NCI-H2107 treated with DMSO at 0.1 percent for 48 hours (cell line): ENCODE measurements at regions not wholly inside any gene's neighbourhood (a gene's known extent, or its start where the extent isn't known, plus 50 kb on each side); places are given as distances from the start of the nearest gene placed in this dataset.
"Not testable (repeated sequence)": the region's sequence is repeated elsewhere in the genome, so short reads cannot be mapped to it uniquely, and the experiment has no call there.

ENCODE experiments used
- DNase-seq: peaks from one replicate; lab custom pipeline; 2025; ENCODE audit not compliant: unreplicated experiment; lab: John Stamatoyannopoulos, UW

DNA sequence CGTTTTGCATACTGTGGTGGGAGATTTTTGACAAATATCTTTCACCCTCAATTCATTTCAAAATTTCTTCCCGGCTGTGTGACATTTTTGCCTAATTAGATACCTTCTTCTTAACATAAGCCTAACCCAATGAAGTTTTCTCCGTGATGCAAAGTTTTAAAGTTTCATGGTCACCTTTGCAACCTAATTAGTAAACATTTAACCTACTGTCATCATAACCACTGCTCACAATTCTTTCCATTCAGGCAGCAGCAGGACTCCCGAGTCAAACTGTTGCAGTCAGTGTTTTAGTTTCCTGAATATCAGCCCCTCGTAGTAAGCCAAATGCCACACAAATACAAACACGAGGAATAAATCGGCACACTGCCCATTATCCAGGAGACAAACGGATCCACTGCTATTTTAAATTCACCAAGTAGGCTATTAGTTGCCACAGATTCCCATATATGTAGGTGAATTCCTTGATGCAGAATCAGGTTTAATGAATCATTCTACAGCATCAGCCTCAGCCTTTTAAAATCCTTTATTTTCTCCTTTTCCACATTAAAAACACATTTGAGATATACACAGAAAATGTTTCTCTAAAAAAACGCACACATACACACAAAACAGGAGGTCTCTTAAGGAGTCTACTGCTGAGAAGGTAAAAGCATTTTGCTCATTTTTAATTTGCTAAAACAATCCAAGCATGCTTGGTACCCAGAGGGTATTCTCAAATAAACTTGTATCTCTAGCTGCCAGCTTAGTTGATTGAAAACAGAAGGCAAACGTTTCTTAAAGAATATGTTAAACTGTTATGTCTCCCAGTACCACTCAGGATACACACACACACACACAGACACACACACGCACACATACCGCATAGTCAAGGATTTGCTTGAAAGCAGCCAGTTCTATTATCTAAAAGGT lies 106.5 kb upstream of the KCTD1 start:
- DNase-seq, result no peak

DNA sequence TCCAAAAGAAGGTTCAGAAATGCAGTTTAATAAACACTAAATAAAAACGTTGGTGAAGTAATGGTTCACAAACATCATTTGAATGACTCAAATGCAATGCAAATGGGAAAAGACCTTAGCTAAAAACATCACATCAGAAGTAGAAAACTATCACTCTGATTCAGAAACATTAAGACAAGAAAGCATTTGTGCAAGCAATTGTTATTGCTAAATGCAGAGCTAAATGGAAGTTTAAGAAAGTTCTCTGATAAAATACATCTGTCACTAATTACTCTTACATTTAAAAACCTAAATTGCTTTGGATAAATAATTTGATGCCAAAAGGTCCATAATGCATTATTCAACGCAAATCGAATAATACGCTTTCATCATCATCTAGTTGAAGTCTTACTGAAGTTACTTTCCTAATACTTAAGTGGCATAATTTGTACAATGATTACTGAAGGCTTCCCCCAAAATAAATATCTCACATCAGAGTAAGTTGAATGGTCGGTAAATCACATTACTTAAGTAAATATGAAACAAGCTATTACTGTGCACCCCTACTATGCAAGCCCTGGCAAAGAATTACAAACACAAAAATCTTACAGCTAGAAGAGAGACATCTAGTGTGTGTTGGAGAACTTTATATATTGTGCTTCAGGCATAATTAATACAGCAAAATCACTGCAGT lies 105.7 kb upstream of the KCTD1 start:
- DNase-seq, result no peak

DNA sequence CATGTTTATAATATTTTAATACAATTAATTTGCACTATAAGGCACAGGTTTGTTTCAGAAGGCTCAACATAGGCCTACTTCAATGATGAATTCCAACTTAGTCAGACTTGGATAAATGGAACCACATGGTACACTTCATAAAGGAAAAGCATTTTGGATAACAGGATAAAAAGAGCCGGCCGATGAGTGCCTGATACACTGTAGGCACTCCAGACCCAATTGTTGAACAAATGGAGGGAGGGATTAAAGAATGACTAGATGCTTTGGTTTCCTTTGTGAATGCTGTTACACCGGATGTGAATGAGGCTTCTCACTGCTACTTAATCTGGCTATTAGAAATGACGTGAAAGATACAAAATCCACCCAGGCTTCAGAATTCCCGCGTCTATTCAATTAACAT lies 104.1 kb upstream of the KCTD1 start:
- no peak for DNase-seq

DNA sequence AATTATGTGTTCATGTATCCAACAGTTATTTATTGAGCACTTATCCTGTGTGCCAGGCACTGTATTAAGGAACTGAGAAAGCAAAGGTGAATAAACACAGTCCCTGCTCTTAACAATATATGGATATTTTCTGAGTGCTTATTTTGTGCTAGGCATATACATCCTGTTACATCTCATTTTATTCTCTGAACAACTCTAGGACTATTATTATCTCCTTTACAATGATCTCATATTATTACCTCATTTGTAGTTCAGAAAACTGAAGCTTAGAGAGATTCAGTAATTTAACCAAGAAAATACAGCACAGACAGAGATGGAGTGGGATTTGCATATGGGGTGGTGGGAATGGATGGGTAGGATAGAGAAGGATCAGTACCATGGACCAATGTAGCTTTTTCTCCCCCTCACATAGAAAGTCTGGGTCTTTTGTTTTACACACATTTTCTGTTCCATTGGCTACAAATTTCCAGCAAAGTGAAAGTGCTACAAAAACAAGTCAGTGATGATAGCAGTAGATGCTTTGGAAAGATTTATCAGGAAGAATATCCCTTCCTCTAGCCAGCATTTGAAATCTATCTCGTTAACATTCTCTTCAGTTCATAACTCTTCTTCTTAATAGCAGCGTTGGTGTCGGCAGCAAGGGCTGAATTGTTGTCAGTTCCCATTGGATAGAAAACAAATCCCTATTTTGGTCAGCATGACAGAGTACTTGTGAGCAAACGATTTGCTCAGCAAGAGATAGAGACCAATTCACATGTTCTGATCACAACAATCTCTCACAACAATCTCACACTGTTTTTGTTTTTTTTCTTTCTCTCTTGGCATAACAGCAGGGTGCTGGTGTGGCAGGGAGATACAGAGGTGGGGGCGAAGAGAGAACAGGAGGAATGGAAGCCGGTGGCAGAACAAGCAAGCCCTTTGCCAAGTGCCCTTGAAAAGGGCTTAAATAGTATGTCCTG lies 102.2 kb upstream of the KCTD1 start:
- no peak for DNase-seq

DNA sequence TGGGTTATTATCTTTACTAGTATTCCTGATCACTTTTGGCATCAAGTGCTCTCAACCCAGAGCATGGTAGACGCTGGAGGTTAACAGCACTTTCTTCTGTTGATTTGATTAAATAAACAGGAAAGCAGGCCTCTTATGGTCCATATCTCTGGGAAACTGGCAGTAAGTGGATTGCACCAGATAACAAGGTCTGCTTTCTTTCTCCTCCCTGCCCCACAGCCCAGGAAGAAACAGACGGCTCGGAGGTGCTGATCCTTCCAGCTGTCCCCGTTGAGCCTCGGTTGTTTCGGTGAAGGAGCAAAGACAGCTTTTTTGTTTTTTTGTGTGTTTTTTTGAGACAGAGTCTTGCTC lies 100.8 kb upstream of the KCTD1 start:
- no peak for DNase-seq

DNA sequence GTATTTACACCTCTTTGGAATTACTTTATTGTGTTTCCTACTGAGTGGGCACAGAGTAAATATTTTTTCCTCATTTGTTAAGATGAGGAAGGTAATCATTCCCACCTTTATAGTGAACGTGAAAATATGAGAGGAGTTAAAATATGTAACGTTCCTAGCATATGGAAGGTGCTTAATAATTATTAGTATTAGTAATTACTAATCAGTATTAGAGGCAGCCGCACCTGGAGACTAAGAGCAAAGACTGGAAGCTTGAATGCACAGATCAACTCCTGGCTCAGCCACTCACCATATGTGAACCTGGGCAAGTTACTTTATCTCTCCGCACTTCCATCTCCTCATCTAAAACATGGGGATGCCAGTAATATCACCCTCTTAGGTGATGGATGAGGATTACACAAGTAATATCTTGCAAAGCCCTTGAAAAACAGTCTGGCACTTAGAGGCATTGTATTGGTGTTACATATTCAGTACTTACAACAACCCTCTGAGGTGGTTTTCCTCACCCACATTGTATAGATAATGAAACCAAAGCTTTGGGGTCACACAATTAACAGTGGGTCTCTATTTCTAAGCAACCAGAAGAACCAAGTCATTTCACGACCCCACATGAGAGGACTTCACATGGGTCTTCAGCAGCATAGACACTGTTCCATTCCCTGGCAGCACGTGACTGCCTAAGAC lies 100.3 kb upstream of the KCTD1 start:
- DNase-seq, result no peak

DNA sequence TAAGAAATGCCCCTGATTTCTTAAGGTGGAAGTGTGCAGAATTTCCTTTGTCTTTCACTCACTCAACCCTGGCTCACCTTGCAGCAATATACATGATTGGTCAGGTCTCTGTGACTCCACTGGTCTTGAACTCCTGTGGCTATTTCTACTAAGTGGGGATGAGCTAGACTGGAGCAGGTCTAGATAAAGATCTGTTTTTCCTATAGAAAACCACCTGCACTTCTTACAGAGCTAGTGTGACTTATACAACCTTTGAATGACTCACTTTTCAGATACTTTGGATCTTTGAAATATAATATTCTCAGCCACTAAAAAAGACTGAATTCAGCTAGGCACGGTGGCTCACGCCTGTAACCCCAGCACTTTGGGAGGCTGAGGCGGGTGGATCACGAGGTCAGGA lies 98.5 kb upstream of the KCTD1 start:
- no peak for DNase-seq

DNA sequence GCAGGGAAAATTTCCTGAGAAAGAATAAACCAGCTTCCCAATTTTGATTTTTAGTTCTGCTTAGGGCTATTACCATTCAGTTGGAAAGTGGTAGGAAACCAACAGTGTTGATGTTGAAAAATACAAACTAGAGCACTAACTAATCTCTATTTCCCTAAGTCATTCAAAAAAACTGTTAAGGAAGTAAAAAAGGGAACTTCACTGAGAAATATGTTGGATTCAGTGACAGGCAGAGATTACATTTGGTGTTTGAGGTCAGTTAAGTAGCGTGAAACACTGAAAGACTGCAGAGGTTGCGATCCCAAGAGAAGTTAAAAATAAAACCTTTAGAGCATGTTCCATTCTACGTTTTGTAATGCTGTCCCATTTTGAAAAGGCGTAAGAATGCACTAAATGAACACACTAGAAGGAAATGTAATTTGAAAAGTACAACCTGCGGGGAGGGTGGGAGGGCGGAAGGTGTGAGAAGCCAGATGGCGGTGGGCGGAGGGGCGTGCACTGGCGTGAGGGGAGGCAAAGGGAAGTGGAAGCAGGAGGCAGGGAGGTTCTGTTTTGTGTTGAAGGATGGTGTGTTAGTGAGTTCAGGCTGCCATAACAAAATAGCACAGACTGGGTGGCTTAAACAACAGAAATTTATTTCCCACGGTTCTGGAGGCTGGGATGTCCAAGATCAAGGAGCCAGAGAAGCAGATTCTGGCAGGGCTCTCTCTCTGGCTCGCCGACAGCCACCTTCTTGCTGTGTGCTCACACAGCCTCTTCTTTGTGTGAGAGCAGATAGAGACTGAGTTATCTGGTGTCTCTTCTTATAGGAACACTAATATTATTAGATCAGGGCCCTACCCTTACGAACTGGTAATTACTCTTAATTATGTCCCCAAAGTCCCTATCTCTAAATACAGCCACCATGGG lies 94.3 kb upstream of the KCTD1 start:
- no peak for DNase-seq

DNA sequence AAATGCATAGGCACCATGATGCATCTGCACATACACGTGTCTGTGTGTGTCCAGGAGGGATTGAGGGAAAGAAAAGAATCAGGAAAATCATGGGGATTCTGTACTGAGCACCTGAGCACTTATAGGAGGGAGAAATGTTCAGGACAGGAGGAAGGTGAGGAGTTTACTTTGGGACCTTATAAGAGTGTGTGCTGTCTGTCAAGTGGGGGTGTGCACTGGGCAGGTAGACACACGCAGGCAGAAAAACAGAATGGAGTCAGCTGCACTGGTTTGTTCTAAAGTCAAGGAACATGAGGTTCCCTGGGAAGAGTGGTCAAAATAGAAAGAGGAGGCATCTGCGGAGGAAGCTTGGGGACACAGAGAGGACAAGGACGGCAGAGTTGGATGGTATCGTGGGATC lies 92.2 kb upstream of the KCTD1 start:
- DNase-seq, result no peak

DNA sequence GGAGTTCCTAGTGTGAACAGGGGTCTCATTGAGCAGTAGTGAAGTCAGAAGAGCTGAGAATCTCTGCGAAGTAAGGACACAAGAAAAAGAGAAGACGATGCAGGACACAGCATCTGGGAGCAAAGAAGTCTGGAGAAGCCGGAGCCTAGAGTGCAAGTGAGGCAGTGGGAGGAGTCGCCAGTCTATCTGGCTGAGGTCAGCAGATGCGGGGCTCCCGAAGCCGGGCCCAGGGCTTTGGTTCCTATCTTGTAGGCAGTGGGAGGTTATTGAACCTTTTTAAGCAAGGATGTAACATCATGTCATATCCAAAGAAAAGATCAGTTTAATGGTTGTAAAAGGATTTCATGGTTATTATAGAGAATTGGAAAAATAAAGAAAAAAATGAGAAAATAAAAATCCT lies 90.8 kb upstream of the KCTD1 start:
- no peak for DNase-seq

DNA sequence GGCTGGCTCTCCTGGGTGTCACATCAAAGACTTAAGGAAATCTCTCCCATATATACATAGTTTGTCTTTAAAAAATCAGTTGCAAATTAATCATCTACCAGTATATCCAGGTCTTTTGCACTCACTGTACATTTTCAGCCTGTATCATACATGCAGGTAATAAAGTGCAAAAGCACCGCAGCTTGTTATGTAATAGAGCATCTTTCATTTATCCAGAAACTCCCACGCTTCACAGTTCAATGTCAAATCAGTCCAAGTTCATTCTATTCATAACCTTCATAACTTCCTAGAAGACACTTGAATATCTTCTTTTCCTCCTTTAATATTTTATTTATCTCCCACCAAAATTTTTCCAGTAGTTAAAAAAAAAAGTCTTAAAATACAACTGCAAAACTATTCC lies 89.6 kb upstream of the KCTD1 start:
- DNase-seq, result no peak

DNA sequence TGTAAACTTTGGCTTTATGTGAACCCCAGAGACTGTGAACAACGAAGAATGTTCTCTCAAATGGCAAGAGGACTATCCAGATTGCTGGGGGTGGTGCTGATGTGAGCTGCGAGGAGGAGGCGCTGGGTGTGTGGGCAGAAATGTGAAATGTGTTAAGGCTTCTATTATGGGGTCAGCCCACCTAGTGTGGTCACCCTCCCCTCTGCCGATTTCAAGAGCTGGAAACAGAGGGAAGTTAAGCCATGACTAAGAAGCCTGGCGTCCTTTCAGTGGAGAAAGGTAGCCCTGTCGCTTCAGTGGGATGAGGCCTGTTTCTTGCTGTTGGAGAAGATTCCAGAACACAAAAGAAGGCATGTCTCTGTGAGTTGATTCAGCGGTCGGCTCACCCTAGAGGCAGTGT lies 89.0 kb upstream of the KCTD1 start:
- DNase-seq, result no peak

DNA sequence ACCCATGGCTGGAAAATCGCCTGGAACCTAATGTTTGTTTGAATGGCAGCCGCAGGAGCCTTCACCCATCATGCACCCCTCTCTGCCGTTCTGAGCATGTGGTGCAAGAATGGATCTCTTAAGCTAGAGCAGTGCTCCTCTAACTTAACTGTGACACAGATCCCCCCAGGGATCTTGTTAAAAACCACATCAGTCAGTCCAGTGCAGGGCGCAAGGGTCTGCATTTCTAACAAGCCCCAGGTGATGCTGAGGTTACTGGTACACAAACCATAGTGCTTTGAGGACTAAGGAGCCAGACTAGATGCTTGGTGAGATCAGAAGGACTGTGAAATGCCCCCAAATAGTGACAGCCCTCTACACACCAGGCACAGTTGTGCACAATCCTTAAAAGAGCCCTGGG lies 87.1 kb upstream of the KCTD1 start:
- no peak for DNase-seq

DNA sequence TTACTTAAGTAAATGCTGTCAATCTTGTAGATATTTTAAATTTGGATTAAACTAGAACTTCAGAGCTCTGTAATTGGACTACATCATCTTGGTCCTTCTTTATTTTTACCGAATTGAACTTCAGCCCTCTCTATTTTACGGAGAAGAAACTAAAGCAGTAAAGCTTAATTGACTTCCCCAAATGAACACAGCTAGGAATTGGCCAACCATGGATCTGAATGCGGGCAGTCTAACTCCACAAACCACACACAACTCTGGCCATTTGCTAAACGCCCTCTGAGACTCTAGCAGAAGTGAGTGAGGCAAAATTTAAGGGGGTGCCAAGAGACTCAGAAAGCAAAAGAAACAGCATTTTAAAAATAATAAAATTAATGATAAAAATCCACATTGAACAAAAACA lies 86.3 kb upstream of the KCTD1 start:
- no peak for DNase-seq

DNA sequence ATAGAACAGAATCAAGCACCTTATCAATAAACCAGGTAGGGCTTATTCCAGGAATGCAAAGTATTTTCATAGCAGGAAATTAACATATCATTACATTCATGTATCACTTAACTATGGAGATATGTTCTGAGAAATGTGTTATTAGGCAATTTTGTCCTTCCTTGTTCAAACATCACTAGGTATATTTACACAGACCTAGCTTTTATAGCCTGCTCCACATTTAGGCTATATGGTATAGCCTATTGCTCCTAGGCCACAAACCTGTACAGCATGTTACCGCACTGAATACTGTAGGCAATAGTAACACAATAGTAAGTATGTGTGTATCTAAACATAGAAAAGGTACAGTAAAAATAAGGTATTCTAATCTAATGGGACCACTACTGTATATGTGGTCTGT lies 82.8 kb upstream of the KCTD1 start:
- DNase-seq, result no peak

DNA sequence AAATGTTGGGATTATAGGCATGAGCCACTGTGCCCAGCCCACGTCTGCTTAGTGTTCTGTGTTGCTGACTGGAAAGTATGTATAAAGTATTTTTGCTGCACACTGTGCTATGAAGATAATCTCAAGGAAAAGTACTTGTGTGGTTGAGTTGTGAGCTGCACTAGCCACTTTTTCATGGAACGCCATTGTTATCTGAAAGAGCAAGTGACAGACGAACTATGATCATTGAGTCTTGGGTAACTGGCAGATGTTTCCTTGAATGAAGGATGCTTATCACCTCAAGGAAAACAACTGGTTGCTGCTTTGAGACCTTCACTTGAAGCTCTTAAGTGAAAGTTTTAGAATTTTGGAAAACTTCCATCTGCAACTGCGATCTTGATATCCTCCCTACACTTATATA lies 82.2 kb upstream of the KCTD1 start:
- no peak for DNase-seq

DNA sequence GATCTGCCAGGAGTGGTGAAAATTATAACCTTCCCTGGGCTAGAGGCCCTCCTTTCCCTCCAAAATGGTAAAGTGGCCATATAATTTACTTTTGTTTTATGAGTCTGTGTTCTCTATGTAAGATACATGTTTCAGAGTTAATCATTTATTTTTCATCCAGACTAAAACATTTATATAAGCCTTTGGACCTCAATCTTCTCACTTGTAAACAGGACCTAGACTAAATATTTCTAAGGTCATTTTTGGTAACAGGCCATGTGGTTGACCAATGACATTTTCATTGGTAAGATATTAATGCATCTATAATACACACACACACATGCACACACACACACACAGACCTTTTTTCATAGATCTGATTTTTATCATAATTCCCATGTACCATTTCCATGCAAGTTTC lies 79.7 kb upstream of the KCTD1 start:
- DNase-seq, result no peak

DNA sequence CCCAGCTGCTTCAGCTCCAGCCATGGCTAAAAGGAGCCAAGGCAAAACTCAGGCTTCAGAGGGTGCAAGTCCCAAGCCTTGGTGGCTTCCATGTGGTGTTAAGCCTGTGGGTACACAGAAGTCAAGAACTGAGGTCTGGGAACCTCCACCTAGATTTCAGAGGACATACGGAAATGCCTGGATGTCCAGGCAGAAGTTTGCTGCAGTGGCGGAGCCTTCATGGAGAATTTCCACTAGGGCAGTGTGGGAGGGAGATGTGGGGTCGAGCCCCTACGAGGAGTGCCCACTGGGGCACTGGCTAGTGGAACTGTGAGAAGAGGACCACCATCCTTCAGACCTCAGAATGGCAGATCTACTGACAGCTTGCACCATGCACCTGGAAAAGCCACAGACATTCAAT lies 76.1 kb upstream of the KCTD1 start:
- no peak for DNase-seq

DNA sequence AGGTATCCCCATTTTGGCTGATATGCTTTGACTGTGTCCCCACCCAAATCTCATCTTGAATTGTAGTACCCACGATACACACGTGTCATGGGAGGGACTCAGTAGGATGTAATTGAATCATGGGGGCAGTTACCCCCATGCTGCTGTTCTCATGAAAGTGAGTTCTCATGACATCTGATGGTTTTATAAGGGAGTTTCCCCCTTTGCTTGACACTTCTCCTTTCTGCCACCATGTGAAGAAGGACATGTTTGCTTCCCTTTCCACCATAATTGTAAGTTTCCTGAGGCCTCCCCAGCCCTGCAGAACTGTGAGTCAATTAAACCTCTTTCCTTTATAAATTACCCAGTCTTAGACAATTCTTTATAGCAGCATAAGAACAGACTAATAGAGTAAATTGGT lies 75.0 kb upstream of the KCTD1 start:
- not testable (repeated sequence) for DNase-seq
